ENCODE measurements at regions not wholly inside any gene's neighbourhood (a gene's known extent, or its start where the extent isn't known, plus 50 kb on each side); places are given as distances from the start of the nearest gene placed in this dataset.

GRCh38 chr9:106502930-106503329, 360.0 kb upstream of the ZNF462 start:
- TF ChIP-seq, protein P1, sequence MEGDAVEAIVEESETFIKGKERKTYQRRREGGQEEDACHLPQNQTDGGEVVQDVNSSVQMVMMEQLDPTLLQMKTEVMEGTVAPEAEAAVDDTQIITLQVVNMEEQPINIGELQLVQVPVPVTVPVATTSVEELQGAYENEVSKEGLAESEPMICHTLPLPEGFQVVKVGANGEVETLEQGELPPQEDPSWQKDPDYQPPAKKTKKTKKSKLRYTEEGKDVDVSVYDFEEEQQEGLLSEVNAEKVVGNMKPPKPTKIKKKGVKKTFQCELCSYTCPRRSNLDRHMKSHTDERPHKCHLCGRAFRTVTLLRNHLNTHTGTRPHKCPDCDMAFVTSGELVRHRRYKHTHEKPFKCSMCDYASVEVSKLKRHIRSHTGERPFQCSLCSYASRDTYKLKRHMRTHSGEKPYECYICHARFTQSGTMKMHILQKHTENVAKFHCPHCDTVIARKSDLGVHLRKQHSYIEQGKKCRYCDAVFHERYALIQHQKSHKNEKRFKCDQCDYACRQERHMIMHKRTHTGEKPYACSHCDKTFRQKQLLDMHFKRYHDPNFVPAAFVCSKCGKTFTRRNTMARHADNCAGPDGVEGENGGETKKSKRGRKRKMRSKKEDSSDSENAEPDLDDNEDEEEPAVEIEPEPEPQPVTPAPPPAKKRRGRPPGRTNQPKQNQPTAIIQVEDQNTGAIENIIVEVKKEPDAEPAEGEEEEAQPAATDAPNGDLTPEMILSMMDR (IDR thresholded peaks at IDR 0.05) = no peak
- TF ChIP-seq EZH2 (IDR thresholded peaks at IDR 0.05) = no peak

Data from neural progenitor cell (in vitro differentiated cells).